Naive thymus-derived CD4-positive, alpha-beta T cell (primary cell): ENCODE measurements at regions not wholly inside any gene's neighbourhood (a gene's known extent, or its start where the extent isn't known, plus 50 kb on each side); places are given as distances from the start of the nearest gene placed in this dataset.

Experiments used
- ATAC-seq: fragments of 150-1000 bp; cut with Tn5 transposase; 2 replicates; pipeline ENCODE4 v1.10.0; 2021; ENCODE audit warnings: mild to moderate bottlenecking, moderate library complexity
- CTCF ChIA-PET: fragments of 350-600 bp; sonication (Branson Sonifier 250); formaldehyde crosslinking; loops from one replicate; lab custom pipeline; 2021; ENCODE audit warnings: antibody characterized with exemption; lab: Charles Lee
- POLR2A ChIA-PET: fragments of 350-600 bp; sonication (Branson Sonifier 250); formaldehyde crosslinking; loops from one replicate; lab custom pipeline; 2021; ENCODE audit warnings: antibody characterized with exemption, inconsistent platforms; lab: Charles Lee
- DNase-seq, 9 donors: peaks; one replicate each; pipeline versions ENCODE4 v3.0.0 to v3.0.0-alpha.2; 2020 to 2022; ENCODE audit warnings: mixed read lengths in 1 of 9
- H3K27ac ChIP-seq: one replicate; pipeline ENCODE4 v1.7.0; 2013; ENCODE audit warnings: mild to moderate bottlenecking, low read depth, low read length, moderate library complexity
- H3K27me3 ChIP-seq, 2 donors: one replicate each; pipeline ENCODE4 v1.7.0; 2013; ENCODE audit warnings: low read length in 2 of 2, mild to moderate bottlenecking in 2 of 2, moderate library complexity in 2 of 2; ENCODE audit not compliant: control insufficient read depth in 2 of 2, insufficient read depth in 2 of 2
- H3K36me3 ChIP-seq, 3 experiments: 1 replicate in 2 of 3; 2 replicates in 1 of 3; pipeline ENCODE4 v1.7.0; 2013; ENCODE audit warnings: low read length in 3 of 3, mild to moderate bottlenecking in 3 of 3, moderate library complexity in 1 of 3; ENCODE audit not compliant: insufficient read depth in 3 of 3, control insufficient read depth in 2 of 3
- H3K4me1 ChIP-seq, 2 donors: one replicate each; pipeline ENCODE4 v1.7.0; 2013; ENCODE audit warnings: low read length in 2 of 2, mild to moderate bottlenecking in 2 of 2, moderate library complexity in 1 of 2; ENCODE audit not compliant: control insufficient read depth in 2 of 2, insufficient read depth in 2 of 2
- H3K4me3 ChIP-seq: 2 replicates; pipeline ENCODE4 v1.7.0; 2013; ENCODE audit warnings: mild to moderate bottlenecking, low read length
- H3K9me3 ChIP-seq, 3 experiments: 1 replicate in 2 of 3; 2 replicates in 1 of 3; pipeline ENCODE4 v1.7.0; 2013; ENCODE audit warnings: low read length in 3 of 3; ENCODE audit not compliant: control insufficient read depth in 2 of 3
- H3K27ac Mint-ChIP-seq, 9 donors: one replicate each; pipeline ENCODE4 v1.8.0; 2020 to 2022; ENCODE audit warnings: mixed read lengths in 9 of 9, mild to moderate bottlenecking in 8 of 9, moderate library complexity in 5 of 9, inconsistent platforms in 2 of 9
- H3K27me3 Mint-ChIP-seq, 5 donors: one replicate each; pipeline ENCODE4 v1.8.0; 2021 to 2022; ENCODE audit warnings: mixed read lengths in 5 of 5, mild to moderate bottlenecking in 1 of 5
- H3K36me3 Mint-ChIP-seq, 5 donors: one replicate each; pipeline ENCODE4 v1.8.0; 2020 to 2022; ENCODE audit warnings: mixed read lengths in 5 of 5, mild to moderate bottlenecking in 3 of 5, inconsistent platforms in 1 of 5
- H3K4me1 Mint-ChIP-seq, 7 donors: one replicate each; pipeline ENCODE4 v1.8.0; 2020 to 2022; ENCODE audit warnings: mixed read lengths in 7 of 7, mild to moderate bottlenecking in 3 of 7, inconsistent platforms in 1 of 7
- H3K4me3 Mint-ChIP-seq, 10 donors: one replicate each; pipeline ENCODE4 v1.8.0; 2020 to 2022; ENCODE audit warnings: mild to moderate bottlenecking in 10 of 10, mixed read lengths in 10 of 10, moderate library complexity in 6 of 10, inconsistent platforms in 2 of 10
- H3K9me3 Mint-ChIP-seq, 11 donors: one replicate each; pipeline ENCODE4 v1.8.0; 2020 to 2022; ENCODE audit warnings: mixed read lengths in 11 of 11, mild to moderate bottlenecking in 4 of 11, inconsistent platforms in 1 of 11, moderate library complexity in 1 of 11
- intact Hi-C, 2 donors: fragments of 100-400 bp; cut with micrococcal nuclease; formaldehyde crosslinking; loops; one replicate each; pipeline ENCODE4 v1.15.1; 2023

DNA sequence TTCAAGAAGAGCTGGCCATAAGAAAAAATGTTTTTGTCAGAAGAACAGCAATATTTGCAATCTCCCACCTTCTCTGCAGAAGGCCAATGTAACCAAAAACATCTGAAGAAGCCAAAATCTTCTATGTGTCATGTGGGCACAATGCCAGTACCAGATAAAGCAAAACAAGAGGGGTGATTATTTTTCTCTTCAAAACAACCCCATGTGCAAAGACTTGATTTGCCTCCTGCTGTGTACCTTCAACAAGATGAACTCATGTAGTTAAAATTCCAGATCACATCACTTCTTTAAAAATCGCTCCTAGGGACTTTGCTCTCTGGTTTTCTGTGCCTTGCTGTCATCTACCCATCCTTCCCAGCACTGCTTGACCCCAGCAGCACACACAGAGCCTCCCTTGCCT is 134.0 kb upstream of the MAP3K1 start:
- peak overlapping the region in 8 of 9 donors; percentile 41 to 91 (median 77) for H3K27ac Mint-ChIP-seq
- POLR2A ChIA-PET: interaction anchor here (1.1 to 1.6 kb wide), 5 partner anchors 11 to 95 kb away, joined by 3 to 5 read pairs (median 4); no protein-coding TSS in a partner anchor
- CTCF ChIA-PET: interaction anchor here (1.4 kb wide), 1 partner anchor 11 kb away, joined by 6 read pairs; no protein-coding TSS in a partner anchor
- H3K4me1 Mint-ChIP-seq: peaks cover 29 to 66% (median 58%) of the 10 kb centered on the region in 7 donors
- H3K9me3 ChIP-seq: no peaks in the 10 kb centered on the region
- peak overlapping the region in 6 of 10 donors; percentile 15 to 46 (median 20) for H3K4me3 Mint-ChIP-seq
- peaks cover 0 to 2% (median 0%) of the 10 kb centered on the region in 5 donors for H3K27me3 Mint-ChIP-seq
- H3K4me1 ChIP-seq: peaks cover 9 to 49% of the 10 kb centered on the region in 2 donors
- no peaks in the 10 kb centered on the region for H3K27me3 ChIP-seq
- ATAC-seq (no peak), DNase-seq (peak in 1 of 9 donors; percentile 33)
- no peak overlapping the region for H3K27ac ChIP-seq
- no peak overlapping the region for H3K4me3 ChIP-seq
- intact Hi-C loops: loop anchor here in 1 of 2 donors (1.0 kb wide), 1 partner anchor 8 kb away; no protein-coding TSS in a partner anchor
- H3K36me3 Mint-ChIP-seq: peaks cover 0 to 23% (median 0%) of the 10 kb centered on the region in 5 donors
- peaks cover 0 to 13% (median 0%) of the 10 kb centered on the region in 11 donors for H3K9me3 Mint-ChIP-seq
- no peaks in the 10 kb centered on the region for H3K36me3 ChIP-seq

DNA sequence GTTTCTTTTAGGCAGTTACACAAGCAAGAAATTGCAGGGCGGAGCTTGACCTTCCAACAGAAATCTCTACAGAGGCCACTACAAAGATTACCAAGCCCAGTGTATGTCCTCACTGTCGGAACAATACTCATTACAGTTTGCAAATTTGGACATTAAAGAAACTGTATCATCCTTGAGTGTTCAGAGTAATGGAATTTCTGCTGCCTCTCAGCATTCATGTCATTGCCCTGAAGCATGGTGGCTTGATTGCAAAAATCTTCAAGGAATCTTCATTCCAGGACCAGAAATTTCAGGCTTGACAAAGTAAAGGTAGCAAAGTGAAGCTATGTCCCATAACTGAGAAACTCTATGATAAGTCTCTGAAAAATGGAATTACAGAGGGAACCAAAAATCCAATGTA is 134.6 kb upstream of the MAP3K1 start:
- Histone ChIP-seq H3K4me1 (peaks cover 3 to 43% of the 10 kb centered on the region in 2 donors), H3K27me3 (no peaks in the 10 kb centered on the region), H3K9me3 (no peaks in the 10 kb centered on the region), H3K36me3 (no peaks in the 10 kb centered on the region), H3K4me3 (no peak overlapping the region), H3K27ac (no peak overlapping the region)
- ChIA-PET POLR2A (interaction anchor here (1.1 to 1.6 kb wide), 3 partner anchors 27 to 95 kb away, joined by 3 to 5 read pairs (median 4); no protein-coding TSS in a partner anchor), CTCF (interaction anchor here (1.4 kb wide), 1 partner anchor 11 kb away, joined by 6 read pairs; no protein-coding TSS in a partner anchor)
- H3K9me3 Mint-ChIP-seq: peaks cover 0 to 11% (median 0%) of the 10 kb centered on the region in 11 donors
- H3K27ac Mint-ChIP-seq: peak overlapping the region in 8 of 9 donors; percentile 28 to 91 (median 73)
- peaks cover 0 to 25% (median 0%) of the 10 kb centered on the region in 5 donors for H3K36me3 Mint-ChIP-seq
- peaks cover 28 to 60% (median 52%) of the 10 kb centered on the region in 7 donors for H3K4me1 Mint-ChIP-seq
- intact Hi-C loops: loop anchor here in 1 of 2 donors (1.0 kb wide), 1 partner anchor 9 kb away; no protein-coding TSS in a partner anchor
- ATAC-seq (no peak), DNase-seq (no peak)
- H3K4me3 Mint-ChIP-seq: peak overlapping the region in 3 of 10 donors; percentile 15 to 20 (median 17)
- H3K27me3 Mint-ChIP-seq: peaks cover 0 to 2% (median 0%) of the 10 kb centered on the region in 5 donors

DNA sequence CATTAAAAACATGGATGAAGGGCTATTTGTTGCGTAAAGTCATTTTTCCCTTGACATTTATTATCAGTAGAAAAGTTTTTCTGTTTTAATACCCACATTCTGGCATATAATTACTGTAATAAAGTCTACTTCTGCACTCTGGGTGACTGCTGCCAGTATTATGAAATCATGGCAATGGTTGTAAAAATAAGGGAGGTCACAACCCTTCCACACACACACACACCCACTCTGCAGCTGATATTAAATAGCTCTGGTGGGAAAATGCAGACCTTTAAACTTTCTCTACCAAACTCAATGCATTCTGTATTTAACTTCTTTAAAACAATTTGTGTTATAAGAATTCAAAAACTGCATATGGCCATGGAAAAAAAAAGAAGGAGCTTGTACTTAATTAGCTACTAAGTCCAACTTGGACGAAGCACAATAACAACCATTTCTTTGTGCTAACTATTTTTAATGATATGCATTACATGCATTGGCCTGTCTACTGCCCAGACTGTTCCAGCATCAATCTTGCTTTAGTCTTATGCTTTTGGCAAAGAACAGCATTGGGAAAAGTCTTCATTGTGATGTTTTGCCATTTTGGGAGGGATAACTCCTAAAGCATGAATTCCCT is 137.6 kb upstream of the MAP3K1 start:
- H3K27ac Mint-ChIP-seq: no peak overlapping the region
- ATAC-seq (no peak), DNase-seq (no peak)
- no peaks in the 10 kb centered on the region for H3K36me3 ChIP-seq
- no peak overlapping the region for H3K4me3 Mint-ChIP-seq
- no peak overlapping the region for H3K4me3 ChIP-seq
- intact Hi-C loops: loop anchor here (2.0 to 10.0 kb wide), 2 partner anchors 13 to 403 kb away; no protein-coding TSS in a partner anchor
- H3K4me1 ChIP-seq: peaks cover 0 to 29% of the 10 kb centered on the region in 2 donors
- CTCF ChIA-PET: no interaction called here
- peaks cover 0 to 22% (median 10%) of the 10 kb centered on the region in 5 donors for H3K36me3 Mint-ChIP-seq
- peaks cover 0 to 15% (median 0%) of the 10 kb centered on the region in 11 donors for H3K9me3 Mint-ChIP-seq
- H3K27ac ChIP-seq: no peak overlapping the region
- H3K27me3 ChIP-seq: no peaks in the 10 kb centered on the region
- POLR2A ChIA-PET: interaction anchor here (1.9 kb wide), 1 partner anchor 9 kb away, joined by 7 read pairs; no protein-coding TSS in a partner anchor
- peaks cover 0 to 2% (median 0%) of the 10 kb centered on the region in 5 donors for H3K27me3 Mint-ChIP-seq
- H3K9me3 ChIP-seq: no peaks in the 10 kb centered on the region
- peaks cover 21 to 52% (median 45%) of the 10 kb centered on the region in 7 donors for H3K4me1 Mint-ChIP-seq

DNA sequence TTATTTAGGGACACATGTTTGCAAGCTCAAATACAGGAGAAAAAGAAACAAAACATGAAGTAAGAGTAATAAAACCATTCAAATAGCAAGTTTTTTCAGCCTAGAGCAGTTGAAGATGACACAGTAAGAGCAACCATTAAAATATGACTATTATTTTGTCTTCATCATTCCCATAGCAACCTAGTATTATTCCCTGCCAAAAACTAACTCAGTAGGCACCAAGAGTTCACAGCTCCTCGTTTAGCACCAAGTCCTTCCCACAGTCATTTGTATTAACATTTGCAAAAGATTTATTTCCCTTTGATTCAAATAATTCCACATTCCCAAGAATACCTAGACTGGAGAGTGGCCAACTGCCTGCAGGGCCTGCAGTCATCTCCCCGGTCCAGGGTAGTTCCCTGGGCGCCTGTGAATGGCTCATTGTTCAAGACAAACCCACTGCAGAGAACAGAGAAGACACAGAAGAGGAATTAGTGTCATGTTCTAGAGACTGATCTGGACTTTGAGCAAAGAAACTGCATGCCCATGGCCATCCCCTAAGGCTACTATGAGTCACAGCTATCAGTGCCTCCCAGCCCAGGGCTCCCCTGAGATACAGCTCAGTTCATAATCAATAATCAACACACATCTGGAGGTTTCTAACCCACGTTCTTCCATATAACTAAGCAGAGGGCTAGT is 139.1 kb upstream of the MAP3K1 start:
- no peak for ATAC-seq
- H3K36me3 Mint-ChIP-seq: peaks cover 0 to 17% (median 10%) of the 10 kb centered on the region in 5 donors
- H3K4me3 Mint-ChIP-seq: no peak overlapping the region
- no peak overlapping the region for H3K27ac Mint-ChIP-seq
- ChIA-PET POLR2A (interaction anchor here (0.7 kb wide), 1 partner anchor 19 kb away, joined by 3 read pairs; no protein-coding TSS in a partner anchor), CTCF (no interaction called here)
- no peak overlapping the region for H3K4me3 ChIP-seq
- H3K4me1 Mint-ChIP-seq: peaks cover 25 to 51% (median 38%) of the 10 kb centered on the region in 7 donors
- H3K9me3 Mint-ChIP-seq: peaks cover 0 to 15% (median 0%) of the 10 kb centered on the region in 11 donors
- intact Hi-C loops: loop anchor here (2.0 to 10.0 kb wide), 2 partner anchors 15 to 401 kb away; no protein-coding TSS in a partner anchor
- DNase-seq: no peak
- no peaks in the 10 kb centered on the region for H3K36me3 ChIP-seq
- H3K27ac ChIP-seq: no peak overlapping the region
- peaks cover 0 to 24% of the 10 kb centered on the region in 2 donors for H3K4me1 ChIP-seq
- H3K9me3 ChIP-seq: no peaks in the 10 kb centered on the region
- peaks cover 0 to 2% (median 0%) of the 10 kb centered on the region in 5 donors for H3K27me3 Mint-ChIP-seq
- no peaks in the 10 kb centered on the region for H3K27me3 ChIP-seq

DNA sequence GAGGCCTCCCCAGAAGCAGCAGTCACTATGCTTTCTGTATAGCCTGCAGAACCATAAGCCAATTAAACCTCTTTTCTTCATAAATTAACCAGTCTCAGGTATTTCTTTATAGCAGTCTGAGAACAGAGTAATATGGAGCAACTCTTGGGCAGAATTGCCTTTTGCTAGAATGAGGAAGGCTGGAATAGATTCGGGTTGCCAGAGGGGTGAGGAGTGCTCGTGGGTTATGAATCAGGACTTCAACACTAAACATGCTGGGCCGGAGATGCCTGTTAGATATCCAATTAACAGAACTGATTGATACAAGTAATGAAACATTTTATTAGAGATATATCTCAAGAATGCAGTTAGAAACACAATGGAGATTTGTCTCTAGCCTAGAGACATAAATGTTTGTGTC is 140.9 kb upstream of the MAP3K1 start:
- no peak overlapping the region for H3K27ac ChIP-seq
- Mint-ChIP-seq H3K4me1 (peaks cover 36 to 52% (median 43%) of the 10 kb centered on the region in 7 donors), H3K27me3 (no peaks in the 10 kb centered on the region), H3K27ac (peak overlapping the region in 1 of 9 donors; percentile 17), H3K4me3 (no peak overlapping the region), H3K36me3 (peaks cover 3 to 21% (median 10%) of the 10 kb centered on the region in 5 donors), H3K9me3 (peaks cover 0 to 14% (median 0%) of the 10 kb centered on the region in 11 donors)
- intact Hi-C loops: loop anchor here in 1 of 2 donors (10.0 kb wide), 1 partner anchor 400 kb away; no protein-coding TSS in a partner anchor
- no peaks in the 10 kb centered on the region for H3K36me3 ChIP-seq
- POLR2A ChIA-PET: no interaction called here
- peaks cover 0 to 34% of the 10 kb centered on the region in 2 donors for H3K4me1 ChIP-seq
- no peaks in the 10 kb centered on the region for H3K9me3 ChIP-seq
- H3K27me3 ChIP-seq: no peaks in the 10 kb centered on the region
- DNase-seq (no peak), ATAC-seq (no peak)
- CTCF ChIA-PET: no interaction called here
- no peak overlapping the region for H3K4me3 ChIP-seq

DNA sequence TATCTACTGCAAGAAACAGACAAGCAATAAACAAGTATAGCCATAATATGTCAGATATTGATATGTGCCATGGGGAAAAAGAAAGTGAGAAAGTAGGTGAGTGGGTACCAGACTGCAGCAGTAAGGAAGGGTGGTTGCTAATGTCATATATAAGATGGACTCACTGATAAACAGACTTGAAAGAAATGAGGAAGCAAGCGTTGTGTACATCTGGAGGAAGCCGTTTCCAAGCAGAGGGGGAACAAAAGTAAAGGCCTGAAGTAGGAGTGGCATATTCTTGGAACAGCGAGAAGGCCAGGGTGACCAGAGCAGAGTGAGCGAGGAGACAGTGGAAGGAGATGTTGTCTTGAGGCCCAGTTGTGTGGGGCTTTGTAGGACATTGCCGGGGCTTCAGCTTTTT is 142.2 kb upstream of the MAP3K1 start:
- Mint-ChIP-seq H3K27ac (peak overlapping the region in 4 of 9 donors; percentile 9 to 68 (median 64)), H3K36me3 (peaks cover 3 to 21% (median 10%) of the 10 kb centered on the region in 5 donors), H3K27me3 (no peaks in the 10 kb centered on the region), H3K4me3 (peak overlapping the region in 5 of 10 donors; percentile 13 to 43 (median 16)), H3K9me3 (peaks cover 0 to 14% (median 0%) of the 10 kb centered on the region in 11 donors), H3K4me1 (peaks cover 33 to 53% (median 40%) of the 10 kb centered on the region in 7 donors)
- POLR2A ChIA-PET: interaction anchor here (0.6 to 1.2 kb wide), 4 partner anchors 9 to 187 kb away, joined by 3 read pairs; no protein-coding TSS in a partner anchor
- no peak overlapping the region for H3K4me3 ChIP-seq
- H3K9me3 ChIP-seq: no peaks in the 10 kb centered on the region
- H3K4me1 ChIP-seq: peaks cover 0 to 40% of the 10 kb centered on the region in 2 donors
- H3K27me3 ChIP-seq: no peaks in the 10 kb centered on the region
- intact Hi-C loops: loop anchor here in 1 of 2 donors (10.0 kb wide), 1 partner anchor 398 kb away; no protein-coding TSS in a partner anchor
- no peaks in the 10 kb centered on the region for H3K36me3 ChIP-seq
- CTCF ChIA-PET: interaction anchor here (0.6 kb wide), 1 partner anchor 606 kb away, joined by 3 read pairs; no protein-coding TSS in a partner anchor
- peak; percentile 43 for ATAC-seq
- no peak for DNase-seq
- H3K27ac ChIP-seq: no peak overlapping the region
